K562 (cell line): ENCODE measurements at regions not wholly inside any gene's neighbourhood (a gene's known extent, or its start where the extent isn't known, plus 50 kb on each side); places are given as distances from the start of the nearest gene placed in this dataset.

Experiments used
- ATAC-seq: fragments of 200-7000 bp; cut with Tn5 transposase; 3 replicates; pipeline ENCODE4 v1.9.1; 2020; ENCODE audit warnings: moderate library complexity
- BruUV-seq: library from RNA; stranded (reverse); fragments of 400-500 nt; replicated peaks from 2 replicates; lab custom pipeline; 2021; lab: Mats Ljungman, UMichigan
- CTCF ChIA-PET: fragments of 300-600 bp; formaldehyde crosslinking; extraction: SDS; loops from one replicate; lab custom pipeline; 2021; ENCODE audit warnings: low intra/inter-chr PET ratio; lab: Yijun Ruan, JAX
- POLR2A ChIA-PET: fragments of 300-600, 350-650 bp; sonication (Branson Sonifier 250); formaldehyde crosslinking; extraction: SDS; loops from one replicate; lab custom pipeline; 2021; ENCODE audit warnings: antibody characterized with exemption, inconsistent platforms; lab: Yijun Ruan, JAX
- DNase-seq, 4 experiments: peaks; one replicate each; pipeline versions ENCODE4 v3.0.0 to v3.0.0-alpha.2; 2011 to 2018; ENCODE audit warnings: low spot score in 3 of 4, mixed read lengths in 3 of 4; ENCODE audit errors: extremely low read depth in 1 of 4
- FAIRE-seq: peaks from 2 replicates; lab custom pipeline; 2011; peaks lifted over from hg19 to GRCh38; lab: Jason Lieb, UNC
- H2AFZ ChIP-seq: 2 replicates; pipeline ENCODE4 v1.6.0; 2011; ENCODE audit warnings: low read depth, low read length, control low read depth, inconsistent platforms
- H3K27ac ChIP-seq: fragments of 200-600 bp; 3 replicates; pipeline ENCODE4 v1.8.0; 2011; ENCODE audit warnings: low read depth, mild to moderate bottlenecking, control low read depth, inconsistent platforms, low read length, moderate library complexity, mixed read lengths; ENCODE audit errors: extremely low read depth
- H3K27me3 ChIP-seq, 2 experiments: fragments of 300-600 bp in 1 of 2; 2 replicates in 1 of 2; 3 replicates in 1 of 2; pipeline versions ENCODE4 v1.6.0 to v1.8.0; 2011; ENCODE audit warnings: inconsistent platforms in 2 of 2, low read length in 2 of 2, mild to moderate bottlenecking in 1 of 2, mixed read lengths in 1 of 2, moderate library complexity in 1 of 2; ENCODE audit not compliant: control insufficient read depth in 2 of 2, insufficient read depth in 2 of 2
- H3K36me3 ChIP-seq: fragments of 300-600 bp; 3 replicates; pipeline ENCODE4 v1.8.0; 2011; ENCODE audit warnings: mild to moderate bottlenecking, low read length, inconsistent platforms; ENCODE audit not compliant: control insufficient read depth, insufficient read depth
- H3K4me1 ChIP-seq, 2 experiments: fragments of 200-600 bp in 1 of 2; replicated peaks in 1 of 2; 2 replicates in 1 of 2; 3 replicates in 1 of 2; pipeline versions ENCODE4 v1.5.1 to v1.8.0; 2011; ENCODE audit warnings: inconsistent platforms in 2 of 2, low read length in 2 of 2, mild to moderate bottlenecking in 1 of 2, mixed read lengths in 1 of 2, moderate library complexity in 1 of 2; ENCODE audit not compliant: control insufficient read depth in 2 of 2, insufficient read depth in 2 of 2
- H3K4me2 ChIP-seq: 2 replicates; pipeline ENCODE4 v1.6.1; 2011; ENCODE audit warnings: low read length, control low read depth, inconsistent platforms, mixed read lengths; ENCODE audit not compliant: insufficient read depth
- H3K4me3 ChIP-seq: fragments of 200-600 bp; sonication (generic), shearing (Covaris generic); 2 replicates; pipeline ENCODE4 v1.5.1; 2016; ENCODE audit warnings: control low read depth, inconsistent platforms
- H3K79me2 ChIP-seq: fragments of 200-600 bp; 3 replicates; pipeline ENCODE4 v1.8.0; 2011; ENCODE audit warnings: low read length, inconsistent platforms; ENCODE audit not compliant: control insufficient read depth, insufficient read depth
- H3K9ac ChIP-seq, 2 experiments: 2 replicates each; pipeline versions ENCODE4 v1.6.0 to v1.6.1; 2011; ENCODE audit warnings: low read depth in 2 of 2, low read length in 2 of 2, control low read depth in 1 of 2, inconsistent platforms in 1 of 2, mild to moderate bottlenecking in 1 of 2, mixed read lengths in 1 of 2; ENCODE audit not compliant: insufficient read depth in 1 of 2
- H3K9me1 ChIP-seq: one replicate; pipeline ENCODE4 v1.6.0; 2011; ENCODE audit warnings: inconsistent platforms, mild to moderate bottlenecking, low read length, moderate library complexity; ENCODE audit not compliant: control insufficient read depth, insufficient read depth
- H3K9me3 ChIP-seq: replicated peaks from 2 replicates; pipeline ENCODE4 v1.5.1; 2011; ENCODE audit warnings: low read depth, low read length, inconsistent platforms; ENCODE audit not compliant: control insufficient read depth, insufficient read depth
- H4K20me1 ChIP-seq: replicated peaks from 2 replicates; pipeline ENCODE4 v1.6.1; 2011; ENCODE audit warnings: low read length, inconsistent platforms, mixed read lengths; ENCODE audit not compliant: control insufficient read depth, insufficient read depth
- BRD9 ChIP-seq: fragments of 450-650 bp; IDR thresholded peaks from 2 replicates; pipeline ENCODE4 v1.6.1; 2018; ENCODE audit warnings: low read depth; ENCODE audit not compliant: partially characterized antibody
- IRF2 ChIP-seq: sonication (generic); formaldehyde crosslinking; IDR thresholded peaks from 2 replicates; pipeline ENCODE4 v1.8.1; 2022; ENCODE audit warnings: mild to moderate bottlenecking, missing genetic modification reagents
- RB1 ChIP-seq: fragments of 450-650 bp; IDR thresholded peaks from 2 replicates; pipeline ENCODE4 v1.6.1; 2017; ENCODE audit warnings: low read depth, mild to moderate bottlenecking
- TAL1 ChIP-seq: fragments of 450-650 bp; IDR thresholded peaks from 2 replicates; pipeline ENCODE4 v1.6.1; 2016; ENCODE audit warnings: mild to moderate bottlenecking
- THAP7 ChIP-seq: fragments of 250-450 bp; sonication (Bioruptor Pico); IDR thresholded peaks from 2 replicates; pipeline ENCODE4 v1.5.0; 2021
- TRIM25 ChIP-seq: fragments of 450-650 bp; IDR thresholded peaks from 2 replicates; pipeline ENCODE4 v1.7.0; 2016; ENCODE audit warnings: borderline replicate concordance
- ZNF165 ChIP-seq: fragments of 250-450 bp; sonication (Bioruptor Pico); IDR thresholded peaks from 2 replicates; pipeline ENCODE4 v1.4.0; 2020; ENCODE audit warnings: borderline replicate concordance
- WGBS: fragments of 100-300 bp; shearing (Covaris generic); methylation state at CpG from one replicate; pipeline ENCODE4 v1.1.6; 2016; ENCODE audit warnings: low coverage, mixed read lengths; ENCODE audit not compliant: insufficient coverage; ENCODE audit errors: missing lambda C conversion rate; 5-methylcytosine and 5-hydroxymethylcytosine counted together
- in situ Hi-C: fragments of 300-500 bp; cut with MboI; formaldehyde crosslinking; loops from 4 replicates; pipeline ENCODE4 v1.15.0; 2018; ENCODE audit warnings: inconsistent platforms, mixed read lengths
- intact Hi-C: fragments of 100-400 bp; cut with micrococcal nuclease; formaldehyde crosslinking; loops from 2 replicates; pipeline ENCODE4 v1.14.2; 2022

GRCh38 chr14:51400139-51400538 lies 160.1 kb downstream of the TMX1 start:
- intact Hi-C loops (no loop called here), in situ Hi-C loops (no loop called here)
- ChIA-PET POLR2A (no interaction called here), CTCF (no interaction called here)
- H3K27ac ChIP-seq = no peak overlapping the region
- BruUV-seq = no TSS peak
- no peak for ATAC-seq
- H3K4me2 ChIP-seq = no peak overlapping the region
- no peaks in the 10 kb centered on the region for H3K9me1 ChIP-seq
- H2AFZ ChIP-seq = no peak overlapping the region
- H3K4me1 ChIP-seq = no peaks in the 10 kb centered on the region
- H3K36me3 ChIP-seq = no peaks in the 10 kb centered on the region
- TF ChIP-seq RB1 = no peak
- no peak for TF ChIP-seq TAL1
- TF ChIP-seq BRD9 = no peak
- no peak for TF ChIP-seq TRIM25
- no peak for TF ChIP-seq THAP7 (CRISPR knock-in tag)
- no peak for TF ChIP-seq IRF2 (CRISPR knock-in tag)
- no peak for TF ChIP-seq ZNF165 (CRISPR knock-in tag)
- no peak overlapping the region for H3K9ac ChIP-seq
- H3K27me3 ChIP-seq = peaks cover 0 to 5% of the 10 kb centered on the region in 2 experiments; a peak in 1 of 5 replicates
- no peak overlapping the region for H3K4me3 ChIP-seq
- 0% methylated on average over 2 of the region's 2 CpGs for WGBS
- no peaks in the 10 kb centered on the region for H4K20me1 ChIP-seq
- FAIRE-seq = no peak
- no peaks in the 10 kb centered on the region for H3K9me3 ChIP-seq
- H3K79me2 ChIP-seq = no peaks in the 10 kb centered on the region
- no peak for DNase-seq
